IMR-90 (cell line): ENCODE measurements at regions not wholly inside any gene's neighbourhood (a gene's known extent, or its start where the extent isn't known, plus 50 kb on each side); places are given as distances from the start of the nearest gene placed in this dataset.

Experiments used
- ATAC-seq: fragments of 200-7000 bp; cut with Tn5 transposase; 2 replicates; pipeline ENCODE4 v1.9.1; 2020; ENCODE audit warnings: low read depth, mild to moderate bottlenecking, moderate library complexity
- BruUV-seq: library from RNA; stranded (reverse); fragments of 400-500 nt; replicated peaks from 2 replicates; lab custom pipeline; 2021; lab: Mats Ljungman, UMichigan
- CTCF ChIA-PET: fragments of 300-600 bp; formaldehyde crosslinking; extraction: SDS; loops from one replicate; lab custom pipeline; 2021; ENCODE audit warnings: antibody characterized with exemption; lab: Yijun Ruan, JAX
- POLR2A ChIA-PET: fragments of 300-600 bp; sonication (Branson Sonifier 250); formaldehyde crosslinking; loops from one replicate; lab custom pipeline; 2022; ENCODE audit warnings: antibody characterized with exemption; ENCODE audit not compliant: unreplicated experiment; lab: Charles Lee
- DNase-seq: peaks from one replicate; pipeline ENCODE4 v3.0.0; 2013
- H2AFZ ChIP-seq: replicated peaks from 2 replicates; pipeline ENCODE3; 2013; ENCODE audit warnings: low read length, mild to moderate bottlenecking; ENCODE audit not compliant: poor library complexity
- H2AK5ac ChIP-seq: 2 replicates; pipeline ENCODE4 v1.6.1; 2013; ENCODE audit warnings: low read depth, low read length, inconsistent platforms
- H2AK9ac ChIP-seq: replicated peaks from 2 replicates; pipeline ENCODE3; 2013; ENCODE audit warnings: mild to moderate bottlenecking, low read depth, low read length, moderate library complexity; ENCODE audit not compliant: poor library complexity
- H2BK120ac ChIP-seq: 2 replicates; pipeline ENCODE4 v1.6.1; 2013; ENCODE audit warnings: low read depth, low read length, inconsistent platforms
- H2BK15ac ChIP-seq: 3 replicates; pipeline ENCODE4 v1.6.1; 2013; ENCODE audit warnings: low read depth, low read length, inconsistent platforms
- H2BK20ac ChIP-seq: 2 replicates; pipeline ENCODE4 v1.6.1; 2013; ENCODE audit warnings: low read depth, mild to moderate bottlenecking, inconsistent platforms, low read length, moderate library complexity
- H2BK5ac ChIP-seq: 2 replicates; pipeline ENCODE4 v1.6.1; 2013; ENCODE audit warnings: mild to moderate bottlenecking, low read depth, low read length, inconsistent platforms; ENCODE audit not compliant: poor library complexity, severe bottlenecking
- H3K14ac ChIP-seq: replicated peaks from 2 replicates; pipeline ENCODE4 v1.6.1; 2013; ENCODE audit warnings: low read depth, low read length, inconsistent platforms
- H3K18ac ChIP-seq: 2 replicates; pipeline ENCODE4 v1.6.1; 2013; ENCODE audit warnings: low read depth, low read length, control low read depth
- H3K23ac ChIP-seq: 2 replicates; pipeline ENCODE4 v1.6.1; 2013; ENCODE audit warnings: low read depth, low read length, inconsistent platforms
- H3K27ac ChIP-seq: 2 replicates; pipeline ENCODE4 v1.5.1; 2013; ENCODE audit warnings: mild to moderate bottlenecking, control low read depth, low read length; ENCODE audit not compliant: insufficient read depth
- H3K27me3 ChIP-seq: 2 replicates; pipeline ENCODE4 v1.6.1; 2013; ENCODE audit warnings: low read length; ENCODE audit not compliant: control insufficient read depth, insufficient read depth
- H3K36me3 ChIP-seq: 2 replicates; pipeline ENCODE4 v1.6.1; 2013; ENCODE audit warnings: low read length, mixed read lengths; ENCODE audit not compliant: control insufficient read depth, insufficient read depth
- H3K4ac ChIP-seq: 2 replicates; pipeline ENCODE4 v1.6.1; 2013; ENCODE audit warnings: low read depth, low read length, inconsistent platforms
- H3K4me1 ChIP-seq: 2 replicates; pipeline ENCODE4 v1.6.1; 2013; ENCODE audit warnings: low read length, mixed read lengths; ENCODE audit not compliant: control insufficient read depth, insufficient read depth
- H3K4me2 ChIP-seq: 2 replicates; pipeline ENCODE4 v1.6.1; 2013; ENCODE audit warnings: low read depth, mild to moderate bottlenecking, control low read depth, low read length, moderate library complexity
- H3K4me3 ChIP-seq: 2 replicates; pipeline ENCODE4 v1.5.1; 2013; ENCODE audit warnings: low read depth, mild to moderate bottlenecking, control low read depth, low read length, moderate library complexity; ENCODE audit not compliant: insufficient read depth
- H3K56ac ChIP-seq: 2 replicates; pipeline ENCODE4 v1.6.1; 2013; ENCODE audit warnings: low read length, inconsistent platforms; ENCODE audit not compliant: insufficient read depth; ENCODE audit errors: extremely low read depth
- H3K79me1 ChIP-seq, 2 experiments: 2 replicates each; pipeline ENCODE4 v1.6.1; 2013; ENCODE audit warnings: low read length in 2 of 2, inconsistent platforms in 1 of 2, low read depth in 1 of 2
- H3K9ac ChIP-seq: 2 replicates; pipeline ENCODE4 v1.6.1; 2013; ENCODE audit warnings: low read depth, low read length, control low read depth
- H3K9me1 ChIP-seq: 2 replicates; pipeline ENCODE4 v1.6.1; 2013; ENCODE audit warnings: low read length, inconsistent platforms; ENCODE audit not compliant: insufficient read depth
- H3K9me3 ChIP-seq: 2 replicates; pipeline ENCODE4 v1.6.1; 2013; ENCODE audit warnings: low read length; ENCODE audit not compliant: control insufficient read depth, insufficient read depth
- H4K20me1 ChIP-seq: 2 replicates; pipeline ENCODE4 v1.6.1; 2013; ENCODE audit warnings: low read length, inconsistent platforms; ENCODE audit not compliant: insufficient read depth
- H4K5ac ChIP-seq: 2 replicates; pipeline ENCODE4 v1.6.1; 2013; ENCODE audit warnings: mild to moderate bottlenecking, low read depth, low read length, control low read depth
- H4K8ac ChIP-seq, 2 experiments: 2 replicates each; pipeline ENCODE4 v1.6.1; 2013; ENCODE audit warnings: low read depth in 2 of 2, low read length in 2 of 2, control low read depth in 1 of 2, inconsistent platforms in 1 of 2
- H4K91ac ChIP-seq: 2 replicates; pipeline ENCODE4 v1.6.1; 2013; ENCODE audit warnings: low read depth, low read length, inconsistent platforms; ENCODE audit not compliant: insufficient read depth
- BHLHE40 ChIP-seq: fragments of 150-350 bp; IDR thresholded peaks from 2 replicates; pipeline ENCODE4 v1.6.1; 2016; ENCODE audit warnings: mild to moderate bottlenecking, low read depth, low read length
- CHD1 ChIP-seq: IDR thresholded peaks from 2 replicates; pipeline ENCODE4 v1.6.1; 2012; ENCODE audit warnings: low read depth, low read length, improper control_type of control experiment
- FOS ChIP-seq: fragments of 150-350 bp; IDR thresholded peaks from 2 replicates; pipeline ENCODE4 v1.6.1; 2016; ENCODE audit warnings: low read depth, low read length
- MAFK ChIP-seq: IDR thresholded peaks from 2 replicates; pipeline ENCODE4 v1.6.1; 2012; ENCODE audit warnings: low read depth, low read length, improper control_type of control experiment
- MAZ ChIP-seq: IDR thresholded peaks from 2 replicates; pipeline ENCODE4 v1.6.1; 2012; ENCODE audit warnings: low read depth, mild to moderate bottlenecking, low read length, improper control_type of control experiment, moderate library complexity, borderline replicate concordance
- MXI1 ChIP-seq: IDR thresholded peaks from 2 replicates; pipeline ENCODE4 v1.6.1; 2012; ENCODE audit warnings: low read depth, mild to moderate bottlenecking, low read length, moderate library complexity, borderline replicate concordance
- NFE2L2 ChIP-seq: fragments of 150-350 bp; IDR thresholded peaks from 2 replicates; pipeline ENCODE4 v1.6.1; 2016; ENCODE audit warnings: low read depth, mild to moderate bottlenecking, low read length
- POLR2A ChIP-seq: IDR thresholded peaks from 2 replicates; pipeline ENCODE4 v1.6.1; 2012; ENCODE audit warnings: mild to moderate bottlenecking, low read depth, low read length
- RAD21 ChIP-seq: IDR thresholded peaks from 2 replicates; pipeline ENCODE4 v1.6.1; 2012; ENCODE audit warnings: low read length, improper control_type of control experiment
- RCOR1 ChIP-seq: IDR thresholded peaks from 2 replicates; pipeline ENCODE4 v1.6.1; 2012; ENCODE audit warnings: mild to moderate bottlenecking, low read length, improper control_type of control experiment; ENCODE audit not compliant: insufficient replicate concordance
- SMC3 ChIP-seq: fragments of 150-350 bp; IDR thresholded peaks from 2 replicates; pipeline ENCODE4 v1.6.1; 2016; ENCODE audit warnings: low read depth, mild to moderate bottlenecking, antibody characterized with exemption, low read length, moderate library complexity
- WGBS, 2 experiments: methylation state at CpG; one replicate each; pipeline versions ENCODE4 v1.1.5 to v1.1.7; 2013; ENCODE audit warnings: missing lambda C conversion rate in 2 of 2; ENCODE audit not compliant: insufficient read length in 1 of 2; ENCODE audit errors: extremely low coverage in 2 of 2; 5-methylcytosine and 5-hydroxymethylcytosine counted together
- dilution Hi-C: fragments of 300-500 bp; cut with HindIII; formaldehyde crosslinking; loops from one replicate; pipeline ENCODE4 v1.14.3; 2018; ENCODE audit warnings: low sequenced_read_pairs; ENCODE audit not compliant: unreplicated experiment
- in situ Hi-C: fragments of 300-500 bp; cut with MboI; formaldehyde crosslinking; loops from 3 replicates; pipeline ENCODE4 v1.14.3; 2019; ENCODE audit warnings: low sequenced_read_pairs, inconsistent platforms, mixed read lengths
- intact Hi-C: fragments of 100-400 bp; cut with micrococcal nuclease; formaldehyde crosslinking; loops from 2 replicates; pipeline ENCODE4 v1.10.0; 2022
- TF ChIP-seq, protein P1 (sequence below): fragments of 150-350 bp; IDR thresholded peaks from 2 replicates; pipeline ENCODE4 v1.6.1; 2017; ENCODE audit warnings: mild to moderate bottlenecking, antibody characterized with exemption, low read length, low read depth
- TF ChIP-seq, protein P2 (sequence below): fragments of 150-350 bp; IDR thresholded peaks from 2 replicates; pipeline ENCODE4 v1.6.1; 2016; ENCODE audit warnings: low read depth, mild to moderate bottlenecking, low read length, moderate library complexity, borderline replicate concordance

DNA sequence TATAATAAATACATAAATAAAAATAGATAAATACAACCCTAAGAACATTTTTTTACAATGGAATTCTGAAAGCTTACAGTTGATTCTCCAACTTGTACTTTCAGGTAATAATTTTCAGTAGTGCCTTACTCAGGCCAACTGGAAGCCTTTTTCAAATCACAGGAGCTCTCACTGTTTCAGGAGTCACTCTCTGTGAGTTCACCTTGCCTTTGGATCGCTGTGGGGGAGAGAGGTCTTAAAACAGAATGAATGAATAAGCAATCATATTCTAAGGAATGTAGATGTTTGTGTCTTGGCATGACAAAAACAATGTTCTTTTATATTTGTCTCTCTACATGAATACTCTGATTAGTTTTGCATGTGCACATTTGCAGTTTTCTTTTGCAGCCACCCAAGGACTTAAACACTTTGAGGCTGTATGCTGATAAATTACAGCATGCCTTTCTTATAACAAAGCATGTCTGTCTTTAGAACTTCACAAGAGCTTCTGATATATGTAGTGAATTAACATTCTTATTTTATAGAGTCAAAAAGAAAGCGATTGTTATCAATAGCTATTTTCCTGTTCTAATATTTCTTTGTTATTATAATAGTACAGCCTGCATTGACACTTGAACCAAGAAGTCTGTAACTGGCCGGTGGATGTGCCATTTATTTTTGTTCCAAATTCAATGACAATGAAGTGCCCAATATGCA is 1111.5 kb upstream of the ATXN8OS start:
- DNase-seq (no peak), ATAC-seq (no peak)
- Histone ChIP-seq H4K91ac (no peak overlapping the region), H3K4me1 (no peaks in the 10 kb centered on the region), H3K56ac (no peak overlapping the region), H3K27me3 (no peaks in the 10 kb centered on the region), H3K23ac (no peak overlapping the region), H2AK9ac (no peak overlapping the region), H3K4me2 (no peak overlapping the region), H4K5ac (no peak overlapping the region), H2AFZ (no peak overlapping the region), H3K27ac (no peak overlapping the region), H4K8ac (no peak overlapping the region), H3K9ac (no peak overlapping the region), H2AK5ac (no peak overlapping the region), H3K4ac (no peak overlapping the region), H3K79me1 (no peaks in the 10 kb centered on the region), H3K14ac (no peak overlapping the region), H3K9me3 (no peaks in the 10 kb centered on the region), H4K20me1 (no peaks in the 10 kb centered on the region), H2BK120ac (no peak overlapping the region), H3K4me3 (no peak overlapping the region), H3K9me1 (no peaks in the 10 kb centered on the region), H3K36me3 (no peaks in the 10 kb centered on the region), H3K18ac (no peak overlapping the region), H2BK5ac (no peak overlapping the region), H2BK15ac (no peak overlapping the region), H2BK20ac (no peak overlapping the region)
- dilution Hi-C loops = no loop called here
- intact Hi-C loops = no loop called here
- no TSS peak for BruUV-seq
- no CpG with 5 or more reads among the region's 3 CpGs for WGBS, 2 experiments
- in situ Hi-C loops = no loop called here
- TF ChIP-seq CHD1 (no peak), RCOR1 (no peak), POLR2A (no peak), BHLHE40 (no peak), SMC3 (no peak), FOS (no peak), MAZ (no peak), MAFK (no peak), MXI1 (no peak), RAD21 (no peak), NFE2L2 (no peak)
- TF ChIP-seq, protein P1, sequence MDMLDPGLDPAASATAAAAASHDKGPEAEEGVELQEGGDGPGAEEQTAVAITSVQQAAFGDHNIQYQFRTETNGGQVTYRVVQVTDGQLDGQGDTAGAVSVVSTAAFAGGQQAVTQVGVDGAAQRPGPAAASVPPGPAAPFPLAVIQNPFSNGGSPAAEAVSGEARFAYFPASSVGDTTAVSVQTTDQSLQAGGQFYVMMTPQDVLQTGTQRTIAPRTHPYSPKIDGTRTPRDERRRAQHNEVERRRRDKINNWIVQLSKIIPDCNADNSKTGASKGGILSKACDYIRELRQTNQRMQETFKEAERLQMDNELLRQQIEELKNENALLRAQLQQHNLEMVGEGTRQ = no peak
- TF ChIP-seq, protein P2, sequence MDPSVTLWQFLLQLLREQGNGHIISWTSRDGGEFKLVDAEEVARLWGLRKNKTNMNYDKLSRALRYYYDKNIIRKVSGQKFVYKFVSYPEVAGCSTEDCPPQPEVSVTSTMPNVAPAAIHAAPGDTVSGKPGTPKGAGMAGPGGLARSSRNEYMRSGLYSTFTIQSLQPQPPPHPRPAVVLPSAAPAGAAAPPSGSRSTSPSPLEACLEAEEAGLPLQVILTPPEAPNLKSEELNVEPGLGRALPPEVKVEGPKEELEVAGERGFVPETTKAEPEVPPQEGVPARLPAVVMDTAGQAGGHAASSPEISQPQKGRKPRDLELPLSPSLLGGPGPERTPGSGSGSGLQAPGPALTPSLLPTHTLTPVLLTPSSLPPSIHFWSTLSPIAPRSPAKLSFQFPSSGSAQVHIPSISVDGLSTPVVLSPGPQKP = no peak
- ChIA-PET CTCF (no interaction called here), POLR2A (no interaction called here)
